K562 (cell line): ENCODE measurements at regions not wholly inside any gene's neighbourhood (a gene's known extent, or its start where the extent isn't known, plus 50 kb on each side); places are given as distances from the start of the nearest gene placed in this dataset.

Source experiments
- ATAC-seq: fragments of 200-7000 bp; cut with Tn5 transposase; 3 replicates; pipeline ENCODE4 v1.9.1; 2020; ENCODE audit warnings: moderate library complexity
- BruUV-seq: library from RNA; stranded (reverse); fragments of 400-500 nt; replicated peaks from 2 replicates; lab custom pipeline; 2021; lab: Mats Ljungman, UMichigan
- CTCF ChIA-PET: fragments of 300-600 bp; formaldehyde crosslinking; extraction: SDS; loops from one replicate; lab custom pipeline; 2021; ENCODE audit warnings: low intra/inter-chr PET ratio; lab: Yijun Ruan, JAX
- POLR2A ChIA-PET: fragments of 300-600, 350-650 bp; sonication (Branson Sonifier 250); formaldehyde crosslinking; extraction: SDS; loops from one replicate; lab custom pipeline; 2021; ENCODE audit warnings: antibody characterized with exemption, inconsistent platforms; lab: Yijun Ruan, JAX
- DNase-seq, 4 experiments: peaks; one replicate each; pipeline versions ENCODE4 v3.0.0 to v3.0.0-alpha.2; 2011 to 2018; ENCODE audit warnings: low spot score in 3 of 4, mixed read lengths in 3 of 4; ENCODE audit errors: extremely low read depth in 1 of 4
- FAIRE-seq: peaks from 2 replicates; lab custom pipeline; 2011; peaks lifted over from hg19 to GRCh38; lab: Jason Lieb, UNC
- H2AFZ ChIP-seq: 2 replicates; pipeline ENCODE4 v1.6.0; 2011; ENCODE audit warnings: low read depth, low read length, control low read depth, inconsistent platforms
- H3K27ac ChIP-seq: fragments of 200-600 bp; 3 replicates; pipeline ENCODE4 v1.8.0; 2011; ENCODE audit warnings: low read depth, mild to moderate bottlenecking, control low read depth, inconsistent platforms, low read length, moderate library complexity, mixed read lengths; ENCODE audit errors: extremely low read depth
- H3K27me3 ChIP-seq, 2 experiments: fragments of 300-600 bp in 1 of 2; 2 replicates in 1 of 2; 3 replicates in 1 of 2; pipeline versions ENCODE4 v1.6.0 to v1.8.0; 2011; ENCODE audit warnings: inconsistent platforms in 2 of 2, low read length in 2 of 2, mild to moderate bottlenecking in 1 of 2, mixed read lengths in 1 of 2, moderate library complexity in 1 of 2; ENCODE audit not compliant: control insufficient read depth in 2 of 2, insufficient read depth in 2 of 2
- H3K36me3 ChIP-seq: fragments of 300-600 bp; 3 replicates; pipeline ENCODE4 v1.8.0; 2011; ENCODE audit warnings: mild to moderate bottlenecking, low read length, inconsistent platforms; ENCODE audit not compliant: control insufficient read depth, insufficient read depth
- H3K4me1 ChIP-seq, 2 experiments: fragments of 200-600 bp in 1 of 2; replicated peaks in 1 of 2; 2 replicates in 1 of 2; 3 replicates in 1 of 2; pipeline versions ENCODE4 v1.5.1 to v1.8.0; 2011; ENCODE audit warnings: inconsistent platforms in 2 of 2, low read length in 2 of 2, mild to moderate bottlenecking in 1 of 2, mixed read lengths in 1 of 2, moderate library complexity in 1 of 2; ENCODE audit not compliant: control insufficient read depth in 2 of 2, insufficient read depth in 2 of 2
- H3K4me2 ChIP-seq: 2 replicates; pipeline ENCODE4 v1.6.1; 2011; ENCODE audit warnings: low read length, control low read depth, inconsistent platforms, mixed read lengths; ENCODE audit not compliant: insufficient read depth
- H3K4me3 ChIP-seq: fragments of 200-600 bp; sonication (generic), shearing (Covaris generic); 2 replicates; pipeline ENCODE4 v1.5.1; 2016; ENCODE audit warnings: control low read depth, inconsistent platforms
- H3K79me2 ChIP-seq: fragments of 200-600 bp; 3 replicates; pipeline ENCODE4 v1.8.0; 2011; ENCODE audit warnings: low read length, inconsistent platforms; ENCODE audit not compliant: control insufficient read depth, insufficient read depth
- H3K9ac ChIP-seq, 2 experiments: 2 replicates each; pipeline versions ENCODE4 v1.6.0 to v1.6.1; 2011; ENCODE audit warnings: low read depth in 2 of 2, low read length in 2 of 2, control low read depth in 1 of 2, inconsistent platforms in 1 of 2, mild to moderate bottlenecking in 1 of 2, mixed read lengths in 1 of 2; ENCODE audit not compliant: insufficient read depth in 1 of 2
- H3K9me1 ChIP-seq: one replicate; pipeline ENCODE4 v1.6.0; 2011; ENCODE audit warnings: inconsistent platforms, mild to moderate bottlenecking, low read length, moderate library complexity; ENCODE audit not compliant: control insufficient read depth, insufficient read depth
- H3K9me3 ChIP-seq: replicated peaks from 2 replicates; pipeline ENCODE4 v1.5.1; 2011; ENCODE audit warnings: low read depth, low read length, inconsistent platforms; ENCODE audit not compliant: control insufficient read depth, insufficient read depth
- H4K20me1 ChIP-seq: replicated peaks from 2 replicates; pipeline ENCODE4 v1.6.1; 2011; ENCODE audit warnings: low read length, inconsistent platforms, mixed read lengths; ENCODE audit not compliant: control insufficient read depth, insufficient read depth
- CGGBP1 ChIP-seq: fragments of 250-450 bp; sonication (Bioruptor Pico); IDR thresholded peaks from 2 replicates; pipeline ENCODE4 v1.9.0; 2021; ENCODE audit warnings: mild to moderate bottlenecking
- DNMT1 ChIP-seq: fragments of 450-650 bp; IDR thresholded peaks from 2 replicates; pipeline ENCODE4 v1.6.1; 2016; ENCODE audit warnings: antibody characterized with exemption, mild to moderate bottlenecking
- NCOA4 ChIP-seq: fragments of 450-650 bp; IDR thresholded peaks from 2 replicates; pipeline ENCODE4 v1.6.1; 2018; ENCODE audit warnings: mild to moderate bottlenecking; ENCODE audit not compliant: partially characterized antibody
- NFE2 ChIP-seq: IDR thresholded peaks from 2 replicates; pipeline ENCODE4 v1.6.1; 2014; ENCODE audit warnings: antibody characterized with exemption, low read depth
- SMAD3 ChIP-seq: fragments of 450-650 bp; formaldehyde crosslinking; conservative IDR thresholded peaks from 2 replicates; pipeline ENCODE4 v1.4.0; 2020; ENCODE audit warnings: mild to moderate bottlenecking
- ZNF280A ChIP-seq: fragments of 450-650 bp; IDR thresholded peaks from 2 replicates; pipeline ENCODE4 v1.6.1; 2018; ENCODE audit warnings: mild to moderate bottlenecking, low read depth; ENCODE audit not compliant: partially characterized antibody
- ZNF586 ChIP-seq: fragments of 450-650 bp; formaldehyde crosslinking; conservative IDR thresholded peaks from 2 replicates; pipeline ENCODE4 v1.4.0; 2020; ENCODE audit warnings: mild to moderate bottlenecking, moderate library complexity
- WGBS: fragments of 100-300 bp; shearing (Covaris generic); methylation state at CpG from one replicate; pipeline ENCODE4 v1.1.6; 2016; ENCODE audit warnings: low coverage, mixed read lengths; ENCODE audit not compliant: insufficient coverage; ENCODE audit errors: missing lambda C conversion rate; 5-methylcytosine and 5-hydroxymethylcytosine counted together
- in situ Hi-C: fragments of 300-500 bp; cut with MboI; formaldehyde crosslinking; loops from 4 replicates; pipeline ENCODE4 v1.15.0; 2018; ENCODE audit warnings: inconsistent platforms, mixed read lengths
- intact Hi-C: fragments of 100-400 bp; cut with micrococcal nuclease; formaldehyde crosslinking; loops from 2 replicates; pipeline ENCODE4 v1.14.2; 2022
- TF ChIP-seq, protein P1 (sequence below): fragments of 250-450 bp; sonication (Bioruptor Pico); IDR thresholded peaks from 2 replicates; pipeline ENCODE4 v1.4.0; 2020; ENCODE audit warnings: borderline replicate concordance
- TF ChIP-seq, protein P2 (sequence below): fragments of 450-650 bp; IDR thresholded peaks from 2 replicates; pipeline ENCODE4 v1.6.1; 2016; ENCODE audit warnings: mild to moderate bottlenecking, moderate library complexity

DNA sequence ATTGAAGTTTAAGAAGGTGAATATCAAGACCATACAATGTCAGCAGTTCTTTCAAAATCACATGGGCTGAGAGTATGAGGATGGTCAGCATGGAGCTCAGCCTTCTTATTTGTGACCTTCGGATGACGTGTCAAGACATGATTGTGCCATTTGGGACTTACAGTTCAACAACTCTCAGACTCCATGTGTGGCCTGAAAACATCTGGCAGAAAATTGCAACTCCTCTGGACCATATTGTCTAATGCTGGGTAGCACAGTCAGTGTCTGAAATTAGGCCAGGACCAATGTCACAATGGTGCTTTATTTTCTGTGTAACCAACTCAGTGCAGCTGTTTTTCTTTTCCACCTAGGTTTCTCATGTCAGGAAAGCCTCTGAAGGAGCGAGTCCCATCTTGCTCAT is 483.5 kb upstream of the PKN2 start:
- H3K79me2 ChIP-seq, result no peaks in the 10 kb centered on the region
- H4K20me1 ChIP-seq, result no peaks in the 10 kb centered on the region
- ChIA-PET POLR2A (no interaction called here), CTCF (no interaction called here)
- H2AFZ ChIP-seq, result no peak overlapping the region
- H3K36me3 ChIP-seq, result no peaks in the 10 kb centered on the region
- BruUV-seq, result no TSS peak
- H3K4me1 ChIP-seq, result no peaks in the 10 kb centered on the region
- FAIRE-seq, result no peak
- no peak for ATAC-seq
- no peak overlapping the region for H3K27ac ChIP-seq
- intact Hi-C loops, result no loop called here
- H3K9me1 ChIP-seq, result no peaks in the 10 kb centered on the region
- H3K4me2 ChIP-seq, result no peak overlapping the region
- 0% methylated on average over 3 of the region's 3 CpGs for WGBS
- no peak overlapping the region for H3K4me3 ChIP-seq
- no peak for DNase-seq
- no peaks in the 10 kb centered on the region for H3K27me3 ChIP-seq
- no peaks in the 10 kb centered on the region for H3K9me3 ChIP-seq
- H3K9ac ChIP-seq, result no peak overlapping the region
- in situ Hi-C loops, result no loop called here
- no peak for TF ChIP-seq CGGBP1 (CRISPR knock-in tag)
- no peak for TF ChIP-seq SMAD3 (CRISPR knock-in tag)
- TF ChIP-seq ZNF586, result no peak
- TF ChIP-seq ZNF280A, result no peak
- TF ChIP-seq, protein P1, sequence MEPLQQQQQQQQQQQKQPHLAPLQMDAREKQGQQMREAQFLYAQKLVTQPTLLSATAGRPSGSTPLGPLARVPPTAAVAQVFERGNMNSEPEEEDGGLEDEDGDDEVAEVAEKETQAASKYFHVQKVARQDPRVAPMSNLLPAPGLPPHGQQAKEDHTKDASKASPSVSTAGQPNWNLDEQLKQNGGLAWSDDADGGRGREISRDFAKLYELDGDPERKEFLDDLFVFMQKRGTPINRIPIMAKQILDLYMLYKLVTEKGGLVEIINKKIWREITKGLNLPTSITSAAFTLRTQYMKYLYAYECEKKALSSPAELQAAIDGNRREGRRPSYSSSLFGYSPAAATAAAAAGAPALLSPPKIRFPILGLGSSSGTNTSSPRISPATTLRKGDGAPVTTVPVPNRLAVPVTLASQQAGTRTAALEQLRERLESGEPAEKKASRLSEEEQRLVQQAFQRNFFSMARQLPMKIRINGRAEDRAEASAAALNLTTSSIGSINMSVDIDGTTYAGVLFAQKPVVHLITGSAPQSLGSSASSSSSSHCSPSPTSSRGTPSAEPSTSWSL (CRISPR knock-in tag), result no peak
- TF ChIP-seq NCOA4, result no peak
- TF ChIP-seq NFE2, result no peak
- no peak for TF ChIP-seq DNMT1
- TF ChIP-seq, protein P2, sequence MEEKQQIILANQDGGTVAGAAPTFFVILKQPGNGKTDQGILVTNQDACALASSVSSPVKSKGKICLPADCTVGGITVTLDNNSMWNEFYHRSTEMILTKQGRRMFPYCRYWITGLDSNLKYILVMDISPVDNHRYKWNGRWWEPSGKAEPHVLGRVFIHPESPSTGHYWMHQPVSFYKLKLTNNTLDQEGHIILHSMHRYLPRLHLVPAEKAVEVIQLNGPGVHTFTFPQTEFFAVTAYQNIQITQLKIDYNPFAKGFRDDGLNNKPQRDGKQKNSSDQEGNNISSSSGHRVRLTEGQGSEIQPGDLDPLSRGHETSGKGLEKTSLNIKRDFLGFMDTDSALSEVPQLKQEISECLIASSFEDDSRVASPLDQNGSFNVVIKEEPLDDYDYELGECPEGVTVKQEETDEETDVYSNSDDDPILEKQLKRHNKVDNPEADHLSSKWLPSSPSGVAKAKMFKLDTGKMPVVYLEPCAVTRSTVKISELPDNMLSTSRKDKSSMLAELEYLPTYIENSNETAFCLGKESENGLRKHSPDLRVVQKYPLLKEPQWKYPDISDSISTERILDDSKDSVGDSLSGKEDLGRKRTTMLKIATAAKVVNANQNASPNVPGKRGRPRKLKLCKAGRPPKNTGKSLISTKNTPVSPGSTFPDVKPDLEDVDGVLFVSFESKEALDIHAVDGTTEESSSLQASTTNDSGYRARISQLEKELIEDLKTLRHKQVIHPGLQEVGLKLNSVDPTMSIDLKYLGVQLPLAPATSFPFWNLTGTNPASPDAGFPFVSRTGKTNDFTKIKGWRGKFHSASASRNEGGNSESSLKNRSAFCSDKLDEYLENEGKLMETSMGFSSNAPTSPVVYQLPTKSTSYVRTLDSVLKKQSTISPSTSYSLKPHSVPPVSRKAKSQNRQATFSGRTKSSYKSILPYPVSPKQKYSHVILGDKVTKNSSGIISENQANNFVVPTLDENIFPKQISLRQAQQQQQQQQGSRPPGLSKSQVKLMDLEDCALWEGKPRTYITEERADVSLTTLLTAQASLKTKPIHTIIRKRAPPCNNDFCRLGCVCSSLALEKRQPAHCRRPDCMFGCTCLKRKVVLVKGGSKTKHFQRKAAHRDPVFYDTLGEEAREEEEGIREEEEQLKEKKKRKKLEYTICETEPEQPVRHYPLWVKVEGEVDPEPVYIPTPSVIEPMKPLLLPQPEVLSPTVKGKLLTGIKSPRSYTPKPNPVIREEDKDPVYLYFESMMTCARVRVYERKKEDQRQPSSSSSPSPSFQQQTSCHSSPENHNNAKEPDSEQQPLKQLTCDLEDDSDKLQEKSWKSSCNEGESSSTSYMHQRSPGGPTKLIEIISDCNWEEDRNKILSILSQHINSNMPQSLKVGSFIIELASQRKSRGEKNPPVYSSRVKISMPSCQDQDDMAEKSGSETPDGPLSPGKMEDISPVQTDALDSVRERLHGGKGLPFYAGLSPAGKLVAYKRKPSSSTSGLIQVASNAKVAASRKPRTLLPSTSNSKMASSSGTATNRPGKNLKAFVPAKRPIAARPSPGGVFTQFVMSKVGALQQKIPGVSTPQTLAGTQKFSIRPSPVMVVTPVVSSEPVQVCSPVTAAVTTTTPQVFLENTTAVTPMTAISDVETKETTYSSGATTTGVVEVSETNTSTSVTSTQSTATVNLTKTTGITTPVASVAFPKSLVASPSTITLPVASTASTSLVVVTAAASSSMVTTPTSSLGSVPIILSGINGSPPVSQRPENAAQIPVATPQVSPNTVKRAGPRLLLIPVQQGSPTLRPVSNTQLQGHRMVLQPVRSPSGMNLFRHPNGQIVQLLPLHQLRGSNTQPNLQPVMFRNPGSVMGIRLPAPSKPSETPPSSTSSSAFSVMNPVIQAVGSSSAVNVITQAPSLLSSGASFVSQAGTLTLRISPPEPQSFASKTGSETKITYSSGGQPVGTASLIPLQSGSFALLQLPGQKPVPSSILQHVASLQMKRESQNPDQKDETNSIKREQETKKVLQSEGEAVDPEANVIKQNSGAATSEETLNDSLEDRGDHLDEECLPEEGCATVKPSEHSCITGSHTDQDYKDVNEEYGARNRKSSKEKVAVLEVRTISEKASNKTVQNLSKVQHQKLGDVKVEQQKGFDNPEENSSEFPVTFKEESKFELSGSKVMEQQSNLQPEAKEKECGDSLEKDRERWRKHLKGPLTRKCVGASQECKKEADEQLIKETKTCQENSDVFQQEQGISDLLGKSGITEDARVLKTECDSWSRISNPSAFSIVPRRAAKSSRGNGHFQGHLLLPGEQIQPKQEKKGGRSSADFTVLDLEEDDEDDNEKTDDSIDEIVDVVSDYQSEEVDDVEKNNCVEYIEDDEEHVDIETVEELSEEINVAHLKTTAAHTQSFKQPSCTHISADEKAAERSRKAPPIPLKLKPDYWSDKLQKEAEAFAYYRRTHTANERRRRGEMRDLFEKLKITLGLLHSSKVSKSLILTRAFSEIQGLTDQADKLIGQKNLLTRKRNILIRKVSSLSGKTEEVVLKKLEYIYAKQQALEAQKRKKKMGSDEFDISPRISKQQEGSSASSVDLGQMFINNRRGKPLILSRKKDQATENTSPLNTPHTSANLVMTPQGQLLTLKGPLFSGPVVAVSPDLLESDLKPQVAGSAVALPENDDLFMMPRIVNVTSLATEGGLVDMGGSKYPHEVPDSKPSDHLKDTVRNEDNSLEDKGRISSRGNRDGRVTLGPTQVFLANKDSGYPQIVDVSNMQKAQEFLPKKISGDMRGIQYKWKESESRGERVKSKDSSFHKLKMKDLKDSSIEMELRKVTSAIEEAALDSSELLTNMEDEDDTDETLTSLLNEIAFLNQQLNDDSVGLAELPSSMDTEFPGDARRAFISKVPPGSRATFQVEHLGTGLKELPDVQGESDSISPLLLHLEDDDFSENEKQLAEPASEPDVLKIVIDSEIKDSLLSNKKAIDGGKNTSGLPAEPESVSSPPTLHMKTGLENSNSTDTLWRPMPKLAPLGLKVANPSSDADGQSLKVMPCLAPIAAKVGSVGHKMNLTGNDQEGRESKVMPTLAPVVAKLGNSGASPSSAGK, result no peak
